GM19468 (cell line): ENCODE measurements at regions not wholly inside any gene's neighbourhood (a gene's known extent, or its start where the extent isn't known, plus 50 kb on each side); places are given as distances from the start of the nearest gene placed in this dataset.

Source experiments
- ATAC-seq: cut with Tn5 transposase; IDR thresholded peaks from one replicate; pipeline ENCODE4 v1.9.1; 2021; ENCODE audit warnings: mild to moderate bottlenecking, moderate library complexity, moderate number of reproducible peaks; ENCODE audit not compliant: unreplicated experiment; ENCODE audit errors: extremely low read depth

DNA sequence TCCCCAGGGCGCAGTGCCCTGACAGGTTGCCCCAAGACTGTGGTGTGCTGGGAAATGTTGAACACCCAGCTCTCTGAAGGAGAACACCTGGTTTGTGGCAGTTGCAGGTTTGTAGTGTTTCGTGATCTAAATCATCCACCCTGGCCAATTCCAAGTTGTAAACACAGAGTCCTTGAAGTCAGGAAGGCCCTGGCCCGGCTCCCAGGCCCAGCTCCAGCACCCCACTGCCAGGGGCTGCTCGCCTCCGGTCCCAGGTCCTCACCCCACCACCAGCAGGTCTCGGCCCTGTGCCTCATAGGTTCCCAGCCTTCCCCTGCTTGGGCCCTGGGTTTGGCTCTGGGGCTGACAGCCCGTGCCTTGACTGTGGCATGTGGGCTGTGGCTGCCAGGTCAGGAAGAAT is 121.4 kb upstream of the MLN start:
- no peak for ATAC-seq

GRCh38 chr6:33924681-33925080 is 120.9 kb upstream of the MLN start:
- no peak for ATAC-seq

- ATAC-seq, result no peak
Measured at GRCh38 chr6:33923857-33924514, 120.2 kb upstream of the MLN start.

- no peak for ATAC-seq
Measured at GRCh38 chr6:33921745-33922144, 117.9 kb upstream of the MLN start.

- ATAC-seq, result no peak
Measured at GRCh38 chr6:33918175-33918695, 114.4 kb upstream of the MLN start.

DNA sequence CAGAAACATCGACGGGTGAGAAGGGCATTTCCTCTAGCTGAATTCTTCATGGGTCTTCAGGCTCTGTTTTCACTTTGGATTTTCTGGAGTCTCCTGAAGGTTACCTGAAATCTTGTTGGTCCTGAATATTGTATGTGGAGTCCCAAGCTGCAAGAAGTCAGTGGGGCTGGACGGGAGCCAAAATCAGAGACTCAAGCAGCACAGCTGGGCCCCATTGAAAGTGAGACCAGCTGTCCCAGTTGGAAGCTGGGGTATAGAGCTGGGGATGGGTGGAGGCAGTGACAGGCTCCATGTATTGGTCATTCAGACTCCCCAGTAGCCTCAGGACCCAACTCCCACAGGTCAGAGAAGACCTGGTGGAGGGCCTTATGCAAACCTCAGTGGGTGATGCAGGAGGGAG is 111.3 kb upstream of the MLN start:
- ATAC-seq, result no peak

DNA sequence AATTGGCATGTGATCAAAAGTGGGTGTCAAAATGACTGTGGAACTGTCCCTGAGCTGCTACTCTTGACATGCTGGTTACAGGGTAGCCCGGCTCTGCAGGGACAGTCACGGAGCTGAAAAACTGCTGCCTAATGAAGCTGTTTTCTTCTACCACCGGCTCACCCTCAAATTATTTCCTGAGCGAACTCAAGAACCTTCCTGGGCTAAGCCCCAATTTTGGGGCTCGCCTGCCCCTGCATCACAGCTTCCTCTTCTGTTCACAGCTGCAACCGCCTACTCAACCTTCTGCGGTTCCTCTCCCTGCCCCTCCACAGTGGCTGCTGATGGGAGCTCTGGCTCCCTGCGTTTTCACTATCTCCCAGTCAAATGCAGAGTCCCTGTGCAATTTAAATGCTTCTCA is 110.8 kb upstream of the MLN start:
- no peak for ATAC-seq

DNA sequence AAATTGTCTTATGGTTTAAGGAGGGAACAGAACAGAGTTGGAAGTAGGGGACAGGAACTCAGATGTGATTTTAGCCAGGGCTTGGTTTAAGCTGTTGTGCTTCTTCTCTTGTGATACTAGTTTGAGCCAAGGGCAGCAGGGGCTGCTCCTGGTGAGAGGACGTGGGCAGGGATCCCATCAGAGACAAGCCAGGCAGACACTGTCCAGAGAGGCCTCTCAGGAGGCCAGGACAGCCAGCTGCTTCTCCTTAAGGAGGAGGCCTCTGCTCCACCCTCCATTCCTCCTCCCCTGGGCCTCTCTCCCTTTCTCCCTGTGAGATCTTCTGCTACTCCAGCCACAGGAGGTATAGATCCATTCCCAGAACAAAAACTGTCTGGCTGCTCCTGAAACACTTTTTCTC is 108.4 kb upstream of the MLN start:
- ATAC-seq, result no peak

DNA sequence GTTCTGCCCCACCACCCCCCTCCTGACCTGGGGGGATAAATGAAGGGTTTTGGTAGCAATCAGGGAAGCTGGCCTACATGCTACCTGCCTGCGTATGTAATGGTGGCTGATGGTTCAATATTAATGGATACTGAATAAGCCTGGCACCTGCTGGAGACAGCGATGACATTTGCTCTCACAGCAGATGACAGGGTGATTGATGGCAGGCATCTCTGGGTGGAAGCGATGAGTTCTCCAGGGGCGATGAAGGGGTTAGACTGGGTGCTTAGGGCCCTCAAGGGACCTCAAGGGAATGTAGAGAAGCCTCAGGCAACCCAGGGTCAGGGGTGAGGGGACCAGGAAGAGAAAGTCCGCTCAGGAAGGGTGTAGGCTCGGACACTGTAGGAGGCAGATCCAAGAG is 107.7 kb upstream of the MLN start:
- no peak for ATAC-seq

- ATAC-seq, result no peak
Measured at GRCh38 chr6:33910594-33910993, 106.8 kb upstream of the MLN start.

DNA sequence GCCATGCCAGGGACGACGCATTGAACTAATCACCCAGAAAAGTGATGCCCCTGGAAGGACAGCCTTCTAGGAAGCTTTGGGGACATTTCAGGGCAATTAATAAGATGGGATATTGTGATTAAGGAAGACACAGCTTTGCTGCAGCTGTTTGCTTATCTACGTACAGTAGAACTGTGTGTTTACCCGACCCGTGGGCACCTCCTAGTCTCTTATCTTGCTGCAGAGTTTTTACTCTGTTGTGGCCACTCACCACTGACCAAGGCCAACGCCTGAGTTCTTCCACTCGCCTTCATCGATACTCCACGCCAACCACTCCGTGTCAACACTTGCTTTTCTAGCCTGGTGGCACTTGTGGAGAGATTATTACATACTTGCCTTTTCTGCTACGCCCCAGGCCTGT is 105.9 kb upstream of the MLN start:
- ATAC-seq, result no peak

DNA sequence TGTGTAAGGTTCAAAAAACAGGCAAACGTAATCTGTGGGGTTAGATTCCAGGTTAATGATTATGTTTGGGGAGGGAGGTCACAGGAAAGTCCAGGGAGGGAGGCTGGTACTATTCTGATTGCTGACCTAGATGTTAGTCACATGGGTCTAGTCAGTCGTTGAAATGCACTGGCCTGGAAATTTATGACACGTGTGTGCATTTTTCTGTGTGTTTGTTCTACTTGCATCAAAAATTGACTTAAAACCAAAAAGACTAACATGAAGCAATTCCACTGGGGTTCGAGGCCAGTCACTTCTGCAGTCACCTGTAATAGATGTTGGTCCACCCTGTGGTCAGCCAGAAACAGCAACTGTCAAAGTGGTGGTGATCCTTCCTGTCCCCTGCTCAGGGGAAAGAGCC is 104.2 kb upstream of the MLN start:
- ATAC-seq, result no peak

DNA sequence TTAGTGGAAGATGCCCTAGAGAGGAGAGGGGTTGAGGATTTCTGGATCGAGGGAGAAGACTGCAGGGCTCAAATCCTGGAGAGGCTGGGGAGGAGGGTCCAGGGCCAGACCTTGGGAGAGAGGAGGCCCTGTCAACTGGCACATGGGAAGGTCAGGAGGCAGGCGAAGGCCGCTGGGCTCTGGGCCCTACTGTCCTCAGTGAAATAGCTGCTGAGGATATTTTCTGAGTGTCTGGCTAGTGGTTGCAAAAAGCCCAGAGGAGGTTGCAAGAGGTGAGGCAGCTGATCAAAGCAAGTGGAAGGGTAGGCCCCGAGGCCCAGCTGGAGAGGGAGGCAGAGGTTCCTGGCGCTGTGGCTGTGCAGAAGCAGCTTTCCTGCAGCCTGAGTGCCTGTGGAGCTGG is 103.4 kb upstream of the MLN start:
- no peak for ATAC-seq

GRCh38 chr6:33906439-33906838 is 102.6 kb upstream of the MLN start:
- no peak for ATAC-seq

DNA sequence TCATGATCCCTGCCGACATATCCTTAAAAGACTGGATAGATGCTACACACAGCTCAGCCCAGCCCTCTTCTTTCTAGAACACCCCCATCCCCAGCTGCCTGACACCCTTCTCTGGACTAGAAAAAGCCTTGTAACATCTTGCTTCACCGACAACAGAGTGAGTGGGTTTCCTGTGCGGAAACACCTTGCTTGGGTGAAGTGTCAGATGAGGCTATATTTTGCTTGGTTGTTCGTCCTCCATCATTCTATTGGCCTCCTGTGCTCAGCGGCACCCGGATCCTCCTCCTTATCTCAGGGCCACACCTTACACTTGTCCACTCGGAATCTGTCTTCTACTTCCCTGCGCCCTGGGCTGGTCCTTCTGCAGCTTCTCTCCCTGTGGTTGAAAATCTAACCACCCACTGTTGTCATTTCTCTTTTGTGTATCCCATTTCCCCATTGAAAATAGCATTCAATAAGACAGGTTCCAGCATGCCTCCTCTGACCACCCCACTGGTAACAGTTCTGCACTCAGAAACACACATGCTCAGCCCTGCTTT is 101.3 kb upstream of the MLN start:
- no peak for ATAC-seq

DNA sequence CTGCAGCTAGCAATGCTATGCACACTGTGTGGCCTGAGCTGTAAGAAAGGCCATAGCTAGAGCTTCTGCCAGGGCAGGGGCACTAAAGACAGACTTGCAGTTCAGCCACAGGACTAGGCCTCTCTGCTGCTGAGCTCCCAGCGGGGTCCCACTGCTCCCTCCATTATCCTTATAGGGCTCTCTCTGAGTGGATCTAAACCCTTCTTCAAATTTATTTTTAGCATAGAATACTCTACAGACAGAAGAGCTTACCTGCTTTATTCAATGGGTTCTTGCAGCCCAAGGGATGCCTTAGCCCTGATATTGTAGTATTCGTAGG is 100.9 kb upstream of the MLN start:
- ATAC-seq, result no peak

DNA sequence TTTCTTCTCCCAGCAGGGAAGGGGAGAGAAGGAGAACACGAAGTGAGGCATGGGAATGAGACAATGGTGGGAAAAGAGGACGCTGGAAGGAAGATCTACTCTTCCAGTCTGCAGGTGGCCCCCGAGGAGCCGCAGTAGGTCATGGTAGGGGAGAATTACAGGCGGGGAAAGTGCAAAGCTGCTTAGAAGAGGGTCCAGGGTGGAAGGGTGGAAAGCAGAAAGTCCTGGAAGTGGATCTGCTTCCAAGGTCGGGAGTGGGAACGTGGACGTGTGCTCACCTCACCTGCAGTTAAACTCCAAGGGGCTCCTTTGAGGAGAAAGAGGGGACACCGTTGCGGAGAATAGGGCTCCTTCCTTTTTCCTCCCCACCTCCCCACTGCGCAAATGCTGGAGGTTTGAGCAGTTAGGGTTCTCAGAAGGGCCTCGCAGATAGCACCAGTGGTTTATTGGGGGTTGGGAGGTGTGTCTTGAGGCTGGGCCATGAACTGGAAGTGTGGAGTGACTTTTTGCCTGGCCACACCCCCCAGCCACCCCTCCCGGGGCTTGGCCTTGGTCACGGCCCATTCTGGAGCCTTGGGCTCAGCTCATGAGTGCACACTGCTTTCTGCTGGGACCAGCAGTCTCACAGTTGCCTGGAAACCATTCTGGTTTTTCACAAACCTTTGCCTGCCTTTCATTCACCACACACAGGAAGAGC is 100.4 kb upstream of the MLN start:
- peak; percentile 60 for ATAC-seq

GRCh38 chr6:33903579-33903978 is 99.8 kb upstream of the MLN start:
- ATAC-seq, result no peak

DNA sequence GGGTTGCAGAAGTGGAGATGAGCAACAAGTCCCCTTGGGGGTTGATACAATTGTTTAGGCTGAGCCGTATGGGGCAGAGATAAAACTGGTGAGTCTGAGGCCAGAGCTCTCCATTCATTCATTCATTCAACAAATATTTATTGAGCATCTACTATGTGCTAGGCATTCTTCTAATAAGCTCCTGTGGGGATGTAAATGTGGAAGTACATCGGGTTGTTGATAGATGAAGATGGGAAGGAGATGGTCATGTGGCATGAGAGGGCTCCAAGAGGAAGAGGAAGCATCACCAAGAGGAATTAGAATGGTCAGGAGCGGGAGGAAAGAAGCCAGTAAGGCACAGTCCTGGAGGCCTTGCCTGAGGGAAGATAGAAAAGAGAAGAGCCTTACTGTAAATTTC is 98.7 kb upstream of the MLN start:
- no peak for ATAC-seq

GRCh38 chr6:33901822-33902456 is 98.1 kb upstream of the MLN start:
- ATAC-seq, result no peak

- ATAC-seq, result no peak
Measured at GRCh38 chr6:33898771-33899170, 95.0 kb upstream of the MLN start.
